HL-60 (cell line): ENCODE measurements at regions not wholly inside any gene's neighbourhood (a gene's known extent, or its start where the extent isn't known, plus 50 kb on each side); places are given as distances from the start of the nearest gene placed in this dataset.

ENCODE experiments used
- DNase-seq, 2 experiments: peaks; one replicate each; pipeline ENCODE4 v3.0.0-alpha.2; 2010 to 2020; ENCODE audit warnings: low read depth in 1 of 2, low spot score in 1 of 2
- H3K27ac ChIP-seq: fragments of 250-450 bp; sonication (Bioruptor Pico); replicated peaks from 2 replicates; pipeline ENCODE4 v1.5.1; 2020; ENCODE audit warnings: mild to moderate bottlenecking, moderate library complexity
- H3K27me3 ChIP-seq: fragments of 250-450 bp; sonication (Bioruptor Pico); 2 replicates; pipeline ENCODE4 v1.5.1; 2021; ENCODE audit warnings: mild to moderate bottlenecking, moderate library complexity; ENCODE audit not compliant: insufficient read depth, poor library complexity, severe bottlenecking
- H3K4me3 ChIP-seq: replicated peaks from 2 replicates; pipeline ENCODE4 v1.5.1; 2011; ENCODE audit warnings: mild to moderate bottlenecking, control low read depth, low read length; ENCODE audit not compliant: insufficient read depth
- GABPA ChIP-seq: IDR thresholded peaks from 2 replicates; pipeline ENCODE4 v1.6.1; 2012; ENCODE audit warnings: low read depth
- POLR2AphosphoS5 ChIP-seq: IDR thresholded peaks from 2 replicates; pipeline ENCODE4 v1.6.1; 2012; ENCODE audit warnings: low read depth
- SPI1 ChIP-seq: IDR thresholded peaks from 2 replicates; pipeline ENCODE4 v1.6.1; 2012; ENCODE audit warnings: low read depth, mild to moderate bottlenecking, borderline replicate concordance
- TF ChIP-seq, protein P1 (sequence below): IDR thresholded peaks from 2 replicates; pipeline ENCODE4 v1.6.1; 2012; ENCODE audit warnings: low read depth; ENCODE audit not compliant: insufficient replicate concordance
- TF ChIP-seq, protein P2 (sequence below): IDR thresholded peaks from one replicate; pipeline ENCODE4 v1.5.1; 2011; ENCODE audit warnings: low read length, control low read depth, inconsistent platforms; ENCODE audit not compliant: insufficient read depth

DNA sequence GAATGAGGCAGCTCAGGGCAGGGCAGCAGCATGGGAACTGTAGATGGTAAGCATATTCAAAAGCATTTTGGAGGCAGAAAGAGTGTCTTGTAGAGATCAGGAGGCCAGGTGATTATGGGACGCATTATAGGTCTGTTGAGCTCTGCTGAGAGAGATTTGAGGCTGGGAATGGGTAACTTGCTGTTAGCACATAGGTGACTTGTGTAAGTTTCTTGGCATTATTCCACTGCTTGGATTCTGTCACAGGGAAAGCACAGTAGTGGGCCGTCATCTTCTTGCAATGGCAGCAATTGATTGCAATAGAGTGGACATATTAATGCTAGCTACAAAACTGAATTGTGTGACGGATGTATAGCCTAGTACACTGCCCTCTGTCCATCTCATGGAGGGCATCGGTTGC lies 434.3 kb upstream of the IGFBP3 start:
- Histone ChIP-seq H3K4me3 (no peak overlapping the region), H3K27ac (no peak overlapping the region), H3K27me3 (peaks cover 2% of the 10 kb centered on the region)
- TF ChIP-seq, protein P1, sequence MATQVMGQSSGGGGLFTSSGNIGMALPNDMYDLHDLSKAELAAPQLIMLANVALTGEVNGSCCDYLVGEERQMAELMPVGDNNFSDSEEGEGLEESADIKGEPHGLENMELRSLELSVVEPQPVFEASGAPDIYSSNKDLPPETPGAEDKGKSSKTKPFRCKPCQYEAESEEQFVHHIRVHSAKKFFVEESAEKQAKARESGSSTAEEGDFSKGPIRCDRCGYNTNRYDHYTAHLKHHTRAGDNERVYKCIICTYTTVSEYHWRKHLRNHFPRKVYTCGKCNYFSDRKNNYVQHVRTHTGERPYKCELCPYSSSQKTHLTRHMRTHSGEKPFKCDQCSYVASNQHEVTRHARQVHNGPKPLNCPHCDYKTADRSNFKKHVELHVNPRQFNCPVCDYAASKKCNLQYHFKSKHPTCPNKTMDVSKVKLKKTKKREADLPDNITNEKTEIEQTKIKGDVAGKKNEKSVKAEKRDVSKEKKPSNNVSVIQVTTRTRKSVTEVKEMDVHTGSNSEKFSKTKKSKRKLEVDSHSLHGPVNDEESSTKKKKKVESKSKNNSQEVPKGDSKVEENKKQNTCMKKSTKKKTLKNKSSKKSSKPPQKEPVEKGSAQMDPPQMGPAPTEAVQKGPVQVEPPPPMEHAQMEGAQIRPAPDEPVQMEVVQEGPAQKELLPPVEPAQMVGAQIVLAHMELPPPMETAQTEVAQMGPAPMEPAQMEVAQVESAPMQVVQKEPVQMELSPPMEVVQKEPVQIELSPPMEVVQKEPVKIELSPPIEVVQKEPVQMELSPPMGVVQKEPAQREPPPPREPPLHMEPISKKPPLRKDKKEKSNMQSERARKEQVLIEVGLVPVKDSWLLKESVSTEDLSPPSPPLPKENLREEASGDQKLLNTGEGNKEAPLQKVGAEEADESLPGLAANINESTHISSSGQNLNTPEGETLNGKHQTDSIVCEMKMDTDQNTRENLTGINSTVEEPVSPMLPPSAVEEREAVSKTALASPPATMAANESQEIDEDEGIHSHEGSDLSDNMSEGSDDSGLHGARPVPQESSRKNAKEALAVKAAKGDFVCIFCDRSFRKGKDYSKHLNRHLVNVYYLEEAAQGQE, result no peak
- TF ChIP-seq GABPA, result no peak
- TF ChIP-seq, protein P2, sequence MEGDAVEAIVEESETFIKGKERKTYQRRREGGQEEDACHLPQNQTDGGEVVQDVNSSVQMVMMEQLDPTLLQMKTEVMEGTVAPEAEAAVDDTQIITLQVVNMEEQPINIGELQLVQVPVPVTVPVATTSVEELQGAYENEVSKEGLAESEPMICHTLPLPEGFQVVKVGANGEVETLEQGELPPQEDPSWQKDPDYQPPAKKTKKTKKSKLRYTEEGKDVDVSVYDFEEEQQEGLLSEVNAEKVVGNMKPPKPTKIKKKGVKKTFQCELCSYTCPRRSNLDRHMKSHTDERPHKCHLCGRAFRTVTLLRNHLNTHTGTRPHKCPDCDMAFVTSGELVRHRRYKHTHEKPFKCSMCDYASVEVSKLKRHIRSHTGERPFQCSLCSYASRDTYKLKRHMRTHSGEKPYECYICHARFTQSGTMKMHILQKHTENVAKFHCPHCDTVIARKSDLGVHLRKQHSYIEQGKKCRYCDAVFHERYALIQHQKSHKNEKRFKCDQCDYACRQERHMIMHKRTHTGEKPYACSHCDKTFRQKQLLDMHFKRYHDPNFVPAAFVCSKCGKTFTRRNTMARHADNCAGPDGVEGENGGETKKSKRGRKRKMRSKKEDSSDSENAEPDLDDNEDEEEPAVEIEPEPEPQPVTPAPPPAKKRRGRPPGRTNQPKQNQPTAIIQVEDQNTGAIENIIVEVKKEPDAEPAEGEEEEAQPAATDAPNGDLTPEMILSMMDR, result no peak
- TF ChIP-seq POLR2AphosphoS5, result no peak
- no peak for TF ChIP-seq SPI1
- no peak for DNase-seq

DNA sequence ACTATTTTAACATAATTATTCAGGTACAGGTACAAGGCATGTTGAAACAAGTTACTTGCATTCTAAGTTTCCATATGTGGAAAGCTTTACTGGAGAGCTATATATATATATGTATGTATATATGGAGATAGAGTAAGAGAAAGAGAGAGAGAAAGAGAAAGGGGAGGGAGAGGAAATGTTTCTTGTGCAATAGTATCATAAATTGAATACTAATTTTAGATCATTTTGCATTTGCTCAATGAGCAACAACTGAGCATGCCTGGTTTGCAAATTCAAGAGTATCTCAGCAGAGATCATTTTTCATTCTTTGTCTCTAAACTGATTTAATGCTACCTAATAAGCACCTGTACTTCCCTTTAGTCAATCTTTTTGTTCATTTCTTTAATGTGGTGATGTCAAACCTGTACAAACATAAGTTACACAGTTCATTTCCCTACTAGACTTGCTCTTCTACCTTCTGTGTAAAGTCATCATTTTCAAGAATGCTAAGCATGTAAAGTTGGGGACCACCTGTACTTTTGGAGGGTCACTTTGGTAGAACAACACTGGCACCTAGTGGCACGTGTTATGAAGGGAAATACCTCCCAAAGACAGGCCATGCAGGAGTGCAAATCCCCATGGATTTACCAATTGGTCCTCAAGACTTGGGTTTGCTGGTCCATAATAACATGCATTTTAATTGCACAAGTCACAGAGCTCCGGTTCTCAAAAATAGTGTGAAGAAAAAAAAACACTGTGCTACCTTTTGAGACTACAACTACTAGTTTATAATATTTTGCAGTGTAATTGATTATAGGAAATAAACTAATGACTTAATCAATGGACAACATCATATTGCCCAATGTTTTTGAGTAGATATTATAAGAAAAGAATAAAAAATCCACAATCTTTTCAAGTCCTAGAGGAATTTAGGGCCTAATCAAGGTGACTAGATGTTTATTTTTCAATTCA lies 431.2 kb upstream of the IGFBP3 start:
- Histone ChIP-seq H3K27me3 (no peaks in the 10 kb centered on the region), H3K4me3 (no peak overlapping the region), H3K27ac (no peak overlapping the region)
- TF ChIP-seq POLR2AphosphoS5 (no peak), SPI1 (no peak), GABPA (no peak)
- TF ChIP-seq, protein P1, result no peak
- TF ChIP-seq, protein P2, result no peak
- peak in 1 of 2 experiments; percentile 4 for DNase-seq

DNA sequence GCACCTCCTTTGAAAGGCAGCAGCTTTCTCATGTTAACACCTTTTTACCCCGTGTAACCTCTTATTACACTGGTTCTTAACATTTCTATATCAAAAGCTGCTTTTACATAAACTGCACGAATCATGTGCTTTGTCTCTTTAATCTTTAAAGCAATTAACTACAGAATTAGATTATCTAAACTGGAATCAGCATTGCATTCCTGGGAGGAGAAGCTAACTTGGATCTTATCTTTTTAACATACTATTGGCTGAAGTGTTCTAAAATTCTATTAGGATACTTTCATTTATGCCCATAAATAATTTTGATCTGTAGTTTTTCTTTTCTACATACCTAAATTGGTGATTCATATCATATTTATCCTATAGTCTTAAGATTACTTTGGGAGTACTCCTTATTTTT lies 428.4 kb upstream of the IGFBP3 start:
- no peak for DNase-seq
- TF ChIP-seq SPI1 (no peak), POLR2AphosphoS5 (no peak), GABPA (no peak)
- TF ChIP-seq, protein P1, result no peak
- TF ChIP-seq, protein P2, result no peak
- Histone ChIP-seq H3K27me3 (no peaks in the 10 kb centered on the region), H3K27ac (no peak overlapping the region), H3K4me3 (no peak overlapping the region)
